ENCODE measurements at regions not wholly inside any gene's neighbourhood (a gene's known extent, or its start where the extent isn't known, plus 50 kb on each side); places are given as distances from the start of the nearest gene placed in this dataset.
A peak's percentile ranks its signal among the peaks of the same experiment; 100 is the strongest.

GRCh38 chr21:31557421-31558188, 101.9 kb upstream of the SOD1 start:
- Histone ChIP-seq H3K27ac (no peak overlapping the region), H3K4me1 (peaks cover 24% of the 10 kb centered on the region), H3K9me3 (no peaks in the 10 kb centered on the region), H3K27me3 (no peaks in the 10 kb centered on the region), H3K4me3 (peak overlapping the region; percentile 55 to 61), H3K36me3 (no peaks in the 10 kb centered on the region)
- intact Hi-C loops (cut with DNase I) = no loop called here
- DNase-seq (ENCODE audit: extremely low spot score in 2 of 2) = no peak
- no peak for TF ChIP-seq CTCF (IDR thresholded peaks at IDR 0.05)
- TF ChIP-seq POLR2A (IDR thresholded peaks at IDR 0.05) = no peak
- TF ChIP-seq POLR2AphosphoS5 (IDR thresholded peaks at IDR 0.05; ENCODE audit: insufficient read depth in 1 of 2, low read depth in 1 of 2) = no peak

- Histone ChIP-seq H3K27me3 (no peaks in the 10 kb centered on the region), H3K9me3 (no peaks in the 10 kb centered on the region), H3K27ac (no peak overlapping the region), H3K4me3 (no peak overlapping the region), H3K4me1 (peaks cover 24% of the 10 kb centered on the region), H3K36me3 (no peaks in the 10 kb centered on the region)
- TF ChIP-seq POLR2A (IDR thresholded peaks at IDR 0.05) (no peak), CTCF (IDR thresholded peaks at IDR 0.05) (no peak), POLR2AphosphoS5 (IDR thresholded peaks at IDR 0.05; ENCODE audit: insufficient read depth in 1 of 2, low read depth in 1 of 2) (no peak)
- DNase-seq (ENCODE audit: extremely low spot score in 2 of 2) = no peak
- intact Hi-C loops (cut with DNase I) = no loop called here
Measured at GRCh38 chr21:31556662-31557061, 102.8 kb upstream of the SOD1 start.

GRCh38 chr21:31555741-31556191, 103.7 kb upstream of the SOD1 start:
- H3K36me3 ChIP-seq = no peaks in the 10 kb centered on the region
- no peaks in the 10 kb centered on the region for H3K9me3 ChIP-seq
- H3K27ac ChIP-seq = no peak overlapping the region
- TF ChIP-seq POLR2A (IDR thresholded peaks at IDR 0.05) = no peak
- no peak for TF ChIP-seq POLR2AphosphoS5 (IDR thresholded peaks at IDR 0.05; ENCODE audit: insufficient read depth in 1 of 2, low read depth in 1 of 2)
- TF ChIP-seq CTCF (IDR thresholded peaks at IDR 0.05) = no peak
- H3K4me3 ChIP-seq = no peak overlapping the region
- DNase-seq (ENCODE audit: extremely low spot score in 2 of 2) = no peak
- intact Hi-C loops (cut with DNase I) = no loop called here
- H3K27me3 ChIP-seq = no peaks in the 10 kb centered on the region
- H3K4me1 ChIP-seq = peaks cover 24% of the 10 kb centered on the region

GRCh38 chr21:31554511-31555022, 104.9 kb upstream of the SOD1 start:
- Histone ChIP-seq H3K9me3 (no peaks in the 10 kb centered on the region), H3K4me3 (no peak overlapping the region), H3K36me3 (no peaks in the 10 kb centered on the region), H3K27me3 (no peaks in the 10 kb centered on the region), H3K4me1 (peaks cover 19% of the 10 kb centered on the region), H3K27ac (no peak overlapping the region)
- intact Hi-C loops (cut with DNase I) = no loop called here
- TF ChIP-seq POLR2A (IDR thresholded peaks at IDR 0.05) (no peak), CTCF (IDR thresholded peaks at IDR 0.05) (no peak), POLR2AphosphoS5 (IDR thresholded peaks at IDR 0.05; ENCODE audit: insufficient read depth in 1 of 2, low read depth in 1 of 2) (no peak)
- DNase-seq (ENCODE audit: extremely low spot score in 2 of 2) = no peak

GRCh38 chr21:31553926-31554325, 105.6 kb upstream of the SOD1 start:
- Histone ChIP-seq H3K4me3 (no peak overlapping the region), H3K27me3 (no peaks in the 10 kb centered on the region), H3K27ac (no peak overlapping the region), H3K4me1 (peaks cover 16% of the 10 kb centered on the region), H3K9me3 (no peaks in the 10 kb centered on the region), H3K36me3 (no peaks in the 10 kb centered on the region)
- no peak for TF ChIP-seq POLR2AphosphoS5 (IDR thresholded peaks at IDR 0.05; ENCODE audit: insufficient read depth in 1 of 2, low read depth in 1 of 2)
- TF ChIP-seq POLR2A (IDR thresholded peaks at IDR 0.05) = no peak
- TF ChIP-seq CTCF (IDR thresholded peaks at IDR 0.05) = no peak
- intact Hi-C loops (cut with DNase I) = no loop called here
- no peak for DNase-seq (ENCODE audit: extremely low spot score in 2 of 2)
